ENCODE measurements at regions not wholly inside any gene's neighbourhood (a gene's known extent, or its start where the extent isn't known, plus 50 kb on each side); places are given as distances from the start of the nearest gene placed in this dataset.

DNA sequence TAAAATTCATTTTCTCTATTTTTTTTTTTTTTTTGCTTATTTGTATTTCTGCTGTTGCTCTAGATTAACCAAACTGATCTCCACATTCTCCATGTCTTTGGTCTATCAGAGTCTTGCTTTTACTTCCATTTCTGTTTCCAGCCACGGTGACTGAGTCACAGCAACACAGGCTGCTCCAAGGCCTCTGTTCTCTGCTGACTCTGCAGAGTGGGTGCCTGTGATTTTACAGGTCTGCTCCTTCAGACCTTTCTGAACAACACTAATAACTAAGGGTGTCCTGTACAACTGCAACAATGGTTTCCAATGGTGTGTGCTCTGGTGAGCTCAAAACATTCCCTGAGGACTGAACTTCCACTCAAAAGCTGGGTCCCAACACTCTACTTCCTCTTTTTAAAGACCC is 102.3 kb upstream of the BMP2 start:
- no peak overlapping the region for H3K27ac ChIP-seq (replicated peaks)
- no peak for DNase-seq (ENCODE audit: low read depth in 1 of 2, low spot score in 1 of 2)
- no peaks in the 10 kb centered on the region for H3K27me3 ChIP-seq (ENCODE audit: insufficient read depth, poor library complexity, severe bottlenecking)
- H3K4me3 ChIP-seq (replicated peaks; ENCODE audit: insufficient read depth, low read length) = no peak overlapping the region
- no peak for TF ChIP-seq SPI1 (IDR thresholded peaks at IDR 0.05; ENCODE audit: borderline replicate concordance, low read depth)
- no peak for TF ChIP-seq POLR2AphosphoS5 (IDR thresholded peaks at IDR 0.05; ENCODE audit: low read depth)
- no peak for TF ChIP-seq REST (IDR thresholded peaks at IDR 0.05; ENCODE audit: insufficient replicate concordance, low read depth)
- no peak for TF ChIP-seq GABPA (IDR thresholded peaks at IDR 0.05; ENCODE audit: low read depth)
- TF ChIP-seq, protein P1, sequence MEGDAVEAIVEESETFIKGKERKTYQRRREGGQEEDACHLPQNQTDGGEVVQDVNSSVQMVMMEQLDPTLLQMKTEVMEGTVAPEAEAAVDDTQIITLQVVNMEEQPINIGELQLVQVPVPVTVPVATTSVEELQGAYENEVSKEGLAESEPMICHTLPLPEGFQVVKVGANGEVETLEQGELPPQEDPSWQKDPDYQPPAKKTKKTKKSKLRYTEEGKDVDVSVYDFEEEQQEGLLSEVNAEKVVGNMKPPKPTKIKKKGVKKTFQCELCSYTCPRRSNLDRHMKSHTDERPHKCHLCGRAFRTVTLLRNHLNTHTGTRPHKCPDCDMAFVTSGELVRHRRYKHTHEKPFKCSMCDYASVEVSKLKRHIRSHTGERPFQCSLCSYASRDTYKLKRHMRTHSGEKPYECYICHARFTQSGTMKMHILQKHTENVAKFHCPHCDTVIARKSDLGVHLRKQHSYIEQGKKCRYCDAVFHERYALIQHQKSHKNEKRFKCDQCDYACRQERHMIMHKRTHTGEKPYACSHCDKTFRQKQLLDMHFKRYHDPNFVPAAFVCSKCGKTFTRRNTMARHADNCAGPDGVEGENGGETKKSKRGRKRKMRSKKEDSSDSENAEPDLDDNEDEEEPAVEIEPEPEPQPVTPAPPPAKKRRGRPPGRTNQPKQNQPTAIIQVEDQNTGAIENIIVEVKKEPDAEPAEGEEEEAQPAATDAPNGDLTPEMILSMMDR (IDR thresholded peaks at IDR 0.05; ENCODE audit: insufficient read depth, low read length) = no peak

DNA sequence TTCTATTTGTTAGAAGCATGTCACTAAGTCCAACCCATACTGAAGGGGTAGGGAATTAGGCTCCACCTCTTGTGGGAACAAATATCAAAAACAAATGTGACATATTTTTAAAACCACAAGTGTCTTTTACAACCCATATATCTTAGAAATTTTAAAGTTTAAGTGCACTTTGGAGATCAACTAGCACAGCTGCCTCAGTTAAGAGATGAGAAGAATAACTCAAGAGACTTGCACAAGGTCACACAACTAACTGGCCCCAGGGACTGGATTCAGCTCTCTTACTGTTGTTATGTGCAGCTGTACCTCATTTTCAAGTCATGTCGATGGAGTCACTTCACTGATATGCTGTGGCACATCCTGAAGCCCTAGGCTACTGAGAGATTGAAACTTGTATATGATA is 102.9 kb upstream of the BMP2 start:
- Histone ChIP-seq H3K4me3 (replicated peaks; ENCODE audit: insufficient read depth, low read length) (no peak overlapping the region), H3K27me3 (ENCODE audit: insufficient read depth, poor library complexity, severe bottlenecking) (no peaks in the 10 kb centered on the region), H3K27ac (replicated peaks) (no peak overlapping the region)
- TF ChIP-seq, protein P1 (IDR thresholded peaks at IDR 0.05; ENCODE audit: insufficient read depth, low read length) = no peak
- TF ChIP-seq SPI1 (IDR thresholded peaks at IDR 0.05; ENCODE audit: borderline replicate concordance, low read depth) = no peak
- no peak for TF ChIP-seq GABPA (IDR thresholded peaks at IDR 0.05; ENCODE audit: low read depth)
- no peak for TF ChIP-seq POLR2AphosphoS5 (IDR thresholded peaks at IDR 0.05; ENCODE audit: low read depth)
- no peak for TF ChIP-seq REST (IDR thresholded peaks at IDR 0.05; ENCODE audit: insufficient replicate concordance, low read depth)
- DNase-seq (ENCODE audit: low read depth in 1 of 2, low spot score in 1 of 2) = no peak

- Histone ChIP-seq H3K27ac (replicated peaks) (no peak overlapping the region), H3K27me3 (ENCODE audit: insufficient read depth, poor library complexity, severe bottlenecking) (no peaks in the 10 kb centered on the region), H3K4me3 (replicated peaks; ENCODE audit: insufficient read depth, low read length) (no peak overlapping the region)
- no peak for DNase-seq (ENCODE audit: low read depth in 1 of 2, low spot score in 1 of 2)
- TF ChIP-seq GABPA (IDR thresholded peaks at IDR 0.05; ENCODE audit: low read depth) (no peak), REST (IDR thresholded peaks at IDR 0.05; ENCODE audit: insufficient replicate concordance, low read depth) (no peak), SPI1 (IDR thresholded peaks at IDR 0.05; ENCODE audit: borderline replicate concordance, low read depth) (no peak), POLR2AphosphoS5 (IDR thresholded peaks at IDR 0.05; ENCODE audit: low read depth) (no peak)
- TF ChIP-seq, protein P1 (IDR thresholded peaks at IDR 0.05; ENCODE audit: insufficient read depth, low read length) = no peak
Measured at GRCh38 chr20:6663751-6664388, 103.6 kb upstream of the BMP2 start.

Measured in HL-60 (cell line).